ENCODE measurements at regions not wholly inside any gene's neighbourhood (a gene's known extent, or its start where the extent isn't known, plus 50 kb on each side); places are given as distances from the start of the nearest gene placed in this dataset.

GRCh38 chr3:76429581-76430177, 610.2 kb upstream of the ROBO2 start:
- DNase-seq (ENCODE audit: low spot score): no peak

- no peak for DNase-seq (ENCODE audit: low spot score)
These were observed 607.5 kb upstream of the ROBO2 start for GRCh38 chr3:76432396-76432795.

GRCh38 chr3:76436894-76437293, 603.0 kb upstream of the ROBO2 start:
- DNase-seq (ENCODE audit: low spot score): no peak

GRCh38 chr3:76438971-76439370, 600.9 kb upstream of the ROBO2 start:
- DNase-seq (ENCODE audit: low spot score): no peak

- no peak for DNase-seq (ENCODE audit: low spot score)
These were observed 597.5 kb upstream of the ROBO2 start for GRCh38 chr3:76442374-76442915.

GRCh38 chr3:76456322-76456721, 583.6 kb upstream of the ROBO2 start:
- no peak for DNase-seq (ENCODE audit: low spot score)

- no peak for DNase-seq (ENCODE audit: low spot score)
These were observed 576.4 kb upstream of the ROBO2 start for GRCh38 chr3:76463501-76463900.

- DNase-seq (ENCODE audit: low spot score): no peak
These were observed 569.6 kb upstream of the ROBO2 start for GRCh38 chr3:76470285-76470684.

GRCh38 chr3:76474632-76475031, 565.3 kb upstream of the ROBO2 start:
- no peak for DNase-seq (ENCODE audit: low spot score)

- DNase-seq (ENCODE audit: low spot score): no peak
These were observed 560.7 kb upstream of the ROBO2 start for GRCh38 chr3:76479161-76479650.

GRCh38 chr3:76482510-76482909, 557.4 kb upstream of the ROBO2 start:
- DNase-seq (ENCODE audit: low spot score): no peak

- DNase-seq (ENCODE audit: low spot score): no peak
These were observed 552.5 kb upstream of the ROBO2 start for GRCh38 chr3:76487446-76487845.

- no peak for DNase-seq (ENCODE audit: low spot score)
These were observed 549.8 kb upstream of the ROBO2 start for GRCh38 chr3:76490064-76490463.

GRCh38 chr3:76495216-76495615, 544.7 kb upstream of the ROBO2 start:
- DNase-seq (ENCODE audit: low spot score): no peak

- DNase-seq (ENCODE audit: low spot score): no peak
These were observed 542.3 kb upstream of the ROBO2 start for GRCh38 chr3:76497636-76498035.

GRCh38 chr3:76500746-76501275, 539.1 kb upstream of the ROBO2 start:
- DNase-seq (ENCODE audit: low spot score): no peak

GRCh38 chr3:76501315-76501714, 538.6 kb upstream of the ROBO2 start:
- no peak for DNase-seq (ENCODE audit: low spot score)

GRCh38 chr3:76502076-76502475, 537.8 kb upstream of the ROBO2 start:
- no peak for DNase-seq (ENCODE audit: low spot score)

GRCh38 chr3:76505202-76505845, 534.6 kb upstream of the ROBO2 start:
- DNase-seq (ENCODE audit: low spot score): no peak

- DNase-seq (ENCODE audit: low spot score): no peak
These were observed 530.6 kb upstream of the ROBO2 start for GRCh38 chr3:76509179-76509830.

- no peak for DNase-seq (ENCODE audit: low spot score)
These were observed 525.1 kb upstream of the ROBO2 start for GRCh38 chr3:76514836-76515235.

- no peak for DNase-seq (ENCODE audit: low spot score)
These were observed 516.6 kb upstream of the ROBO2 start for GRCh38 chr3:76523337-76523736.

GRCh38 chr3:76525726-76526125, 514.2 kb upstream of the ROBO2 start:
- DNase-seq (ENCODE audit: low spot score): no peak
